ENCODE measurements at regions not wholly inside any gene's neighbourhood (a gene's known extent, or its start where the extent isn't known, plus 50 kb on each side); places are given as distances from the start of the nearest gene placed in this dataset.

GRCh38 chr9:93786204-93786603, 169.0 kb downstream of the BARX1 start:
- ATAC-seq (no peak), DNase-seq (ENCODE audit: low read depth, low spot score) (no peak), FAIRE-seq (no peak)
- no peaks in the 10 kb centered on the region for H3K9me3 ChIP-seq (replicated peaks; ENCODE audit: control insufficient read depth, insufficient read depth, low read length)
- no peaks in the 10 kb centered on the region for H3K79me2 ChIP-seq (ENCODE audit: control insufficient read depth, insufficient read depth, low read length)
- ChIA-PET POLR2A (no interaction called here), RAD21 (ENCODE audit: unreplicated experiment) (no interaction called here), SMC1A (ENCODE audit: uncharacterized antibody, unreplicated experiment) (no interaction called here), CTCF (no interaction called here)
- intact Hi-C loops (cut with micrococcal nuclease; ENCODE audit: unreplicated experiment) (no loop called here), in situ Hi-C loops (cut with MboI) (no loop called here)
- H3K4me2 ChIP-seq (ENCODE audit: control insufficient read depth, insufficient read depth) = no peak overlapping the region
- WGBS (ENCODE audit: insufficient coverage, insufficient replicate concordance, low lambda C conversion rate, missing lambda C conversion rate) = 41% methylated on average over 2 of the region's 2 CpGs
- H3K27ac ChIP-seq (ENCODE audit: control insufficient read depth, insufficient read depth) = no peak overlapping the region
- no peak overlapping the region for H3K4me3 ChIP-seq
- no peaks in the 10 kb centered on the region for H3K4me1 ChIP-seq (ENCODE audit: control insufficient read depth, insufficient read depth, low read length)
- H2AFZ ChIP-seq (ENCODE audit: control insufficient read depth, low read depth, low read length) = no peak overlapping the region
- TF ChIP-seq ZNF384 (IDR thresholded peaks at IDR 0.05; ENCODE audit: borderline replicate concordance, low read depth, low read length) (no peak), ZBED1 (IDR thresholded peaks at IDR 0.05; ENCODE audit: borderline replicate concordance) (no peak), FOS (IDR thresholded peaks at IDR 0.05; ENCODE audit: borderline replicate concordance, extremely low read depth, insufficient read length) (no peak), ELK1 (IDR thresholded peaks at IDR 0.05; ENCODE audit: low read depth, low read length) (no peak), RAD21 (IDR thresholded peaks at IDR 0.05; ENCODE audit: insufficient read depth, low read depth, low read length) (no peak), ASH2L (IDR thresholded peaks at IDR 0.05; ENCODE audit: borderline replicate concordance, low read depth) (no peak), POU2F2 (IDR thresholded peaks at IDR 0.05; ENCODE audit: borderline replicate concordance, low read depth, low read length) (no peak), BCLAF1 (IDR thresholded peaks at IDR 0.05) (no peak), POLR2AphosphoS2 (IDR thresholded peaks at IDR 0.05; ENCODE audit: low read depth, low read length) (no peak), RELA (IDR thresholded peaks at IDR 0.05; ENCODE audit: borderline replicate concordance, partially characterized antibody) (no peak), ZZZ3 (IDR thresholded peaks at IDR 0.05; ENCODE audit: control insufficient read depth, insufficient read length, low read depth) (no peak), KLF5 (IDR thresholded peaks at IDR 0.05; ENCODE audit: partially characterized antibody) (no peak), CHD4 (IDR thresholded peaks at IDR 0.05) (no peak)
- no peaks in the 10 kb centered on the region for H3K27me3 ChIP-seq (replicated peaks in 1 of 2; ENCODE audit: control insufficient read depth in 2 of 2, insufficient read depth in 2 of 2, low read length in 1 of 2)
- no peaks in the 10 kb centered on the region for H3K36me3 ChIP-seq (ENCODE audit: control insufficient read depth in 2 of 2, insufficient read depth in 2 of 2, low read length in 1 of 2)
- BruUV-seq (replicated peaks) = no TSS peak
- no peak overlapping the region for H3K9ac ChIP-seq (ENCODE audit: control insufficient read depth, insufficient read depth, low read length)
- H4K20me1 ChIP-seq (ENCODE audit: control insufficient read depth, insufficient read depth) = no peaks in the 10 kb centered on the region
